HT-29 (cell line): ENCODE measurements at regions not wholly inside any gene's neighbourhood (a gene's known extent, or its start where the extent isn't known, plus 50 kb on each side); places are given as distances from the start of the nearest gene placed in this dataset.
"Not testable (repeated sequence)": the region's sequence is repeated elsewhere in the genome, so short reads cannot be mapped to it uniquely, and the experiment has no call there.

Experiments
- DNase-seq: peaks from one replicate; pipeline ENCODE4 v3.0.0-alpha.2; 2015; ENCODE audit warnings: low spot score

DNA sequence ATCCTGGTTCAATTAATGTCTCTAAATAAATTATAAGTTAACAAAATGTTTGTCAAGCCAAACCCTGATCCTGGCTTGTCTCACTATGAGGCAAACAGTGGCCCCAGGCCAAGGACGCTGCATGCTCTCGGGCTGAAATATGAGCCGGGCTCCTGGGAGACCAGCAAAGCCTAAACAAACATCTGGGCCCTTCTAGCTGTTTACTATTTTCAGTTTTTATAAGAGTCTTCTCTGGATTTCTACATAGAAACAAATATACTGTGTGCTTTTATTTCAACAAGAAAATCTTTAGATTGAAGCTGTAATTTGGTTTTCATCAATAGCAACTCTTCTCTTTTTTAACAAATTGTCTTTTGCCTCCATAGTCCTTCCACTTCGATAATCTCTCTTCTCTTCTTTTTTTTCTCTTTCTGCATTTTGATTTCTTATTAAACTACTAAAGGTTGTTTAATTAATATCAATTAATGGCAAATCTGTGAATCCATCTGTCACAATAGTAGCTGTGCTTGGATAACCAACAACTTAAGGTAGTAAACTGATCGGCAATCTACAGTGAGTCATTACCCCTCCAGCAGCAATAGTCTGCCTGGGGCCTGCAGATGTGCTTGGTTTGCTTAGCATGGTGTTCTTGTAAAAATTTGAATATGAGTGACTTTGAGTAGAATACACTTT lies 83.3 kb upstream of the DNAJC1 start:
- DNase-seq = no peak

DNA sequence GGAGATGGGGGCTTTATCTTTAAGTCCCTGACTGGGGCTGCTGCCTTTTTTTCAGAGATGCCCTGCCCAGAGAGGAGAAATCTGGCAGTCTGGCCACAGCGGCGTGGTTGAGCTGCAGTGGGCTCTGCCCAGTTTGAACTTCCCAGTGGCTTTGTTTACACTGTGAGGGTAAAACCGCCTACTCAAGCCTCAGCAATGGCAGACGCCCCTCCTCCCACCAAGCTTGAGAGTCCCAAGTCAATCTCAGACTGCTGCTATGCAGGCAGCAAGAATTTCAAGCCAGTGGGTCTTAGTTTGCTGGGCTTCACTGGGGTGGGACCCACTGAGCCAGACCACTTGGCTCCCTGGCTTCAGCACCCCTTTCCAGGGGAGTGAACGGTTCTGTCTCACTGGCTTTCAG lies 76.4 kb upstream of the DNAJC1 start:
- DNase-seq = not testable (repeated sequence)

DNA sequence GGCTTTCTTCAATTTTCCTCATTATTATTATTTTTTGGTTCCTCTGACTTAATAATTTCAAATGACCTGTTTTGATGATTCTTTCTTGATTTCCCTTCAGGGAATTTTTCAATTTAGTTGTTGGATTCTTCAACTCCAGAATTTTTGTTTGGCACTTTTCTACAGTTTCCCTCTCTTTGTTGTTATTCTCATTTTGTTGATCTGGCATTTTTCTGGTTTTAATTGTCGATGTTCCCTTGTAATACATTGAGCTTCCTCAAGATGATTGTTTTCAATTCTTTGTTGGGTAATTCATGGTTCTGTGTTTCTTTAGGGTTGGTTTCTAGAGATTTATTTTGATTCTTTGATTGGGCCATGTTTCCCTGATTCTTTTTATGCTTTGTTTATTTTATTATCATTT lies 67.8 kb upstream of the DNAJC1 start:
- no peak for DNase-seq

DNA sequence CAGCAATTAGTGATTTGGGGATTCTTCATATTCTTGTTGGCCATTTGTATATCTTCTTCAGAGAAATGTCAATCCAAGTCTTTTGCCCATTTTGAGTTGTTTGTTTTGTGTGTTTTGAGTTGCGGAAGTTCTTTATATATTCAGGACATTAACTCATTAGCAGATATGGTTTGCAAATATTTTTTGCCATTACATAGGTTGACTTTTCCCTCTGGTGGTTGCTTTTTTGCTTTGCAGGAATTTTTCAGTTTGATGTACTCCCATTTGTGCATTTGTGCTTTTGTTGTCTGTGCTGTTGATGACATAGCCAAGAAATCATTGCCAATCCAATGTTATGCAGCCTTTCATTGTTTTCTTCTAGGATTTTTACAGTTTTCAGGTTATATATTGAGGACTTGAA lies 63.6 kb upstream of the DNAJC1 start:
- DNase-seq = no peak

DNA sequence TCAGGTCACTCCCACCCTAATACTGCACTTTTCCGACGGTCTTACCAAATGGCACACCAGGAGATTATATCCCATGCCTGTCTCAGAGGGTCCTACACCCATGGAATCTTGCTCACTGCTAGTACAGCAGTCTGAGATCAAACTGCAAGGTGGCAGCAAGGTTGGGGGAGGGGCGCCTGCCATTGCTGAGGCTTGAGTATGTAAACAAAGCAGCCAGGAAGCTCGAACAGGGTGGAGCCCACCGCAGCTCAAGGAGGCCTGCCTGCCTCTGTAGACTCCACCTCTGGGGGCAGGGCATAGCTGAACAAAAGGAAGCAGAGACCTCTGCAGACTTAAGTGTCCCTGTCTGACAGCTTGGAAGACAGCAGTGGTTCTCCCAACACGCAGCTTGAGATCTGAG lies 57.5 kb upstream of the DNAJC1 start:
- DNase-seq = not testable (repeated sequence)

DNA sequence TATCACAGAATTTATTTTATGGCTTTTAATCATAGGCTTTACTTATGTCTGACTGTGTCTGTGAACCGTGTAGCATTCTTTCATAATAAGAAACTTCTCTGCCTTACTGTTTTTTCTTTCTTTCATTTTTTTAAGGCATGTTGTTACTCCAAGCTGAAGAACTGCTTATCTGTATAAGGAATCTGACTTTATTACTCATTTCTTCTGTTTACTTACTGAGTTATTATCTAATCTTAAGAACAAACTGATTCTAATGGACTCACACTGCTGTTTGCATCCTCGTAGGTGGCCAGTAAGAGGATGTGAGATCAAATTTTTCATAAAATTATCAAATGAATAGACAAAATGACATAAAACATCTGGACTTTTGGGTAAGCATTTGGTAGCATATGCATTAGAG lies 54.7 kb upstream of the DNAJC1 start:
- no peak for DNase-seq

DNA sequence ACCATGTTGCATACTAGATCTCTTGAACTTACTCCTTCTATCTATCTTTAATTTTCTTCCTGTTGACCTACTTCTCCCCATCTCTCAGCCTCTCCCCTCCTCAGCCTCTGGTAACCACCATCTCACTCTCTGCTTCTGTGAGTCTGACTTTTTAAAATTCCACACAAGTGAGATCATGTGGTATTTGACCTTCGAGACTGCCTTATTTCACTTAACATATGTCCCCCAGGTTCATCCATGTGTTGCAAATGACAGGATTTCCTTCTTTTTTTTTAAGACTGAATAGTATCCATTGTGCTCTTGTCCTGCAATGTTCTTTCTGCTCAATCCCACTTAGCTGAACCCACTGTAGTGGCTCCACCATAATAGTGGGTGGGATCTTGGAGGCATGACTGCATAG lies 51.4 kb upstream of the DNAJC1 start:
- DNase-seq = no peak
